ENCODE measurements at regions not wholly inside any gene's neighbourhood (a gene's known extent, or its start where the extent isn't known, plus 50 kb on each side); places are given as distances from the start of the nearest gene placed in this dataset.

DNA sequence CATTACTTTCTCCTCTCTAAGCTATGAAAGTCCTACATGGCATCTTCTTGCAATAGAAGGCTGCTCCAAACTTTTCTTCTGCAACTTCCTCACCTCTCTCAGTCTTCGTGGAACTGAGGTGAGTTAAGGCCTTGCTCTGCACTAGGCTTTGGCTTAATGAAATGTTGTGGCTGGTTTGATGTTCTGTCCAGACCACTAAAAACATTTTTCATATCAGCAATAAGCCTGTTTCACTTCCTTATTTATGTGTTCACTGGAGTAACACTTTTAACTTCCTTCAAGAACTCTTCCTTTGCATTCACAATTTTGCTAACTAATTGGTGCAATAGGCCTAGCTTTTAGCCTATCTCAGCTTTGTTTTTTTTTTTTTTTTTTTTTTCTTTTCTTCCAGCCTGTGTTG, 335.3 kb upstream of the NECTIN3 start:
- TF ChIP-seq, protein P1, sequence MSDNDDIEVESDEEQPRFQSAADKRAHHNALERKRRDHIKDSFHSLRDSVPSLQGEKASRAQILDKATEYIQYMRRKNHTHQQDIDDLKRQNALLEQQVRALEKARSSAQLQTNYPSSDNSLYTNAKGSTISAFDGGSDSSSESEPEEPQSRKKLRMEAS (IDR thresholded peaks at IDR 0.05; ENCODE audit: low read depth, low read length): no peak
- TF ChIP-seq BHLHE40 (IDR thresholded peaks at IDR 0.05; ENCODE audit: borderline replicate concordance in 1 of 2, low read depth in 2 of 2, low read length in 1 of 2) (no peak), ZBTB33 (IDR thresholded peaks at IDR 0.05) (no peak), POLR2A (IDR thresholded peaks at IDR 0.05; ENCODE audit: low read depth, low read length) (no peak), DPF2 (IDR thresholded peaks at IDR 0.05) (no peak), MXI1 (IDR thresholded peaks at IDR 0.05; ENCODE audit: low read depth, low read length) (no peak), SPI1 (IDR thresholded peaks at IDR 0.05; ENCODE audit: borderline replicate concordance, insufficient read depth, low read depth, low read length) (peak; percentile 88), E2F8 (IDR thresholded peaks at IDR 0.05; ENCODE audit: low read depth, partially characterized antibody) (no peak), NR2C2 (IDR thresholded peaks at IDR 0.05; ENCODE audit: borderline replicate concordance, control insufficient read depth, insufficient read length, low read depth) (no peak)

Data from GM12878 (cell line).